ENCODE measurements at regions not wholly inside any gene's neighbourhood (a gene's known extent, or its start where the extent isn't known, plus 50 kb on each side); places are given as distances from the start of the nearest gene placed in this dataset.

GRCh38 chr2:375270-375955, 87.5 kb upstream of the ALKAL2 start:
- intact Hi-C loops (cut with micrococcal nuclease) = no loop called here
- BruUV-seq (replicated peaks) = no TSS peak
- no peak for ATAC-seq
- Histone ChIP-seq H4K20me1 (ENCODE audit: low read length) (no peaks in the 10 kb centered on the region), H3K9me2 (replicated peaks; ENCODE audit: low read length) (no peaks in the 10 kb centered on the region), H3K9me3 (ENCODE audit: low read length) (0 out of 2 replicates have a peak, but pooled peaks cover 4% of the 10 kb centered on the region), H3K4me2 (ENCODE audit: low read length) (no peak overlapping the region), H2AFZ (ENCODE audit: low read length) (no peak overlapping the region), H3F3A (ENCODE audit: low read length, unreplicated experiment) (no peaks in the 10 kb centered on the region), H3K9ac (ENCODE audit: low read length) (no peak overlapping the region), H3K27me3 (ENCODE audit: low read length) (peaks cover 46% of the 10 kb centered on the region), H3K4me3 (ENCODE audit: low read length) (no peak overlapping the region), H3K36me3 (ENCODE audit: low read depth, low read length) (no peaks in the 10 kb centered on the region), H3K27ac (ENCODE audit: low read length) (no peak overlapping the region), H3K4me1 (ENCODE audit: insufficient read depth, low read length) (no peaks in the 10 kb centered on the region), H3K79me2 (ENCODE audit: low read length) (no peaks in the 10 kb centered on the region)
- POLR2A ChIA-PET (ENCODE audit: unreplicated experiment) = no interaction called here
- TF ChIP-seq EZH2phosphoT487 (IDR thresholded peaks at IDR 0.05; ENCODE audit: borderline replicate concordance, low read length) = no peak
- TF ChIP-seq, protein P1, sequence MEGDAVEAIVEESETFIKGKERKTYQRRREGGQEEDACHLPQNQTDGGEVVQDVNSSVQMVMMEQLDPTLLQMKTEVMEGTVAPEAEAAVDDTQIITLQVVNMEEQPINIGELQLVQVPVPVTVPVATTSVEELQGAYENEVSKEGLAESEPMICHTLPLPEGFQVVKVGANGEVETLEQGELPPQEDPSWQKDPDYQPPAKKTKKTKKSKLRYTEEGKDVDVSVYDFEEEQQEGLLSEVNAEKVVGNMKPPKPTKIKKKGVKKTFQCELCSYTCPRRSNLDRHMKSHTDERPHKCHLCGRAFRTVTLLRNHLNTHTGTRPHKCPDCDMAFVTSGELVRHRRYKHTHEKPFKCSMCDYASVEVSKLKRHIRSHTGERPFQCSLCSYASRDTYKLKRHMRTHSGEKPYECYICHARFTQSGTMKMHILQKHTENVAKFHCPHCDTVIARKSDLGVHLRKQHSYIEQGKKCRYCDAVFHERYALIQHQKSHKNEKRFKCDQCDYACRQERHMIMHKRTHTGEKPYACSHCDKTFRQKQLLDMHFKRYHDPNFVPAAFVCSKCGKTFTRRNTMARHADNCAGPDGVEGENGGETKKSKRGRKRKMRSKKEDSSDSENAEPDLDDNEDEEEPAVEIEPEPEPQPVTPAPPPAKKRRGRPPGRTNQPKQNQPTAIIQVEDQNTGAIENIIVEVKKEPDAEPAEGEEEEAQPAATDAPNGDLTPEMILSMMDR (conservative IDR thresholded peaks at IDR 0.05; ENCODE audit: low read depth, low read length) = no peak
- no peak for TF ChIP-seq EZH2 (IDR thresholded peaks at IDR 0.05; ENCODE audit: low read length, unreplicated experiment)
- CTCF ChIA-PET = no interaction called here
- no peak for DNase-seq

GRCh38 chr2:368386-368785, 80.5 kb upstream of the ALKAL2 start:
- intact Hi-C loops (cut with micrococcal nuclease) = no loop called here
- ChIA-PET POLR2A (ENCODE audit: unreplicated experiment) (no interaction called here), CTCF (no interaction called here)
- Histone ChIP-seq H3K4me2 (ENCODE audit: low read length) (no peak overlapping the region), H3K79me2 (ENCODE audit: low read length) (no peaks in the 10 kb centered on the region), H2AFZ (ENCODE audit: low read length) (no peak overlapping the region), H3K27me3 (ENCODE audit: low read length) (peaks cover 81% of the 10 kb centered on the region), H3K9ac (ENCODE audit: low read length) (no peak overlapping the region), H3K36me3 (ENCODE audit: low read depth, low read length) (no peaks in the 10 kb centered on the region), H3K9me3 (ENCODE audit: low read length) (no peaks in the 10 kb centered on the region), H3F3A (ENCODE audit: low read length, unreplicated experiment) (no peaks in the 10 kb centered on the region), H3K9me2 (replicated peaks; ENCODE audit: low read length) (no peaks in the 10 kb centered on the region), H3K4me3 (ENCODE audit: low read length) (no peak overlapping the region), H3K27ac (ENCODE audit: low read length) (no peak overlapping the region), H3K4me1 (ENCODE audit: insufficient read depth, low read length) (no peaks in the 10 kb centered on the region), H4K20me1 (ENCODE audit: low read length) (no peaks in the 10 kb centered on the region)
- DNase-seq = no peak
- no peak for TF ChIP-seq EZH2phosphoT487 (IDR thresholded peaks at IDR 0.05; ENCODE audit: borderline replicate concordance, low read length)
- TF ChIP-seq, protein P1 (conservative IDR thresholded peaks at IDR 0.05; ENCODE audit: low read depth, low read length) = no peak
- TF ChIP-seq EZH2 (IDR thresholded peaks at IDR 0.05; ENCODE audit: low read length, unreplicated experiment) = no peak
- ATAC-seq = no peak
- BruUV-seq (replicated peaks) = no TSS peak

- CTCF ChIA-PET = no interaction called here
- no peaks in the 10 kb centered on the region for H3K9me2 ChIP-seq (replicated peaks; ENCODE audit: low read length)
- no peak overlapping the region for H3K9ac ChIP-seq (ENCODE audit: low read length)
- no peak overlapping the region for H3K4me2 ChIP-seq (ENCODE audit: low read length)
- no TSS peak for BruUV-seq (replicated peaks)
- H4K20me1 ChIP-seq (ENCODE audit: low read length) = no peaks in the 10 kb centered on the region
- no peaks in the 10 kb centered on the region for H3K36me3 ChIP-seq (ENCODE audit: low read depth, low read length)
- POLR2A ChIA-PET (ENCODE audit: unreplicated experiment) = no interaction called here
- no peak for TF ChIP-seq EZH2phosphoT487 (IDR thresholded peaks at IDR 0.05; ENCODE audit: borderline replicate concordance, low read length)
- TF ChIP-seq, protein P1 (conservative IDR thresholded peaks at IDR 0.05; ENCODE audit: low read depth, low read length) = no peak
- H3K4me1 ChIP-seq (ENCODE audit: insufficient read depth, low read length) = no peaks in the 10 kb centered on the region
- no peaks in the 10 kb centered on the region for H3K79me2 ChIP-seq (ENCODE audit: low read length)
- H3K27ac ChIP-seq (ENCODE audit: low read length) = no peak overlapping the region
- H3K4me3 ChIP-seq (ENCODE audit: low read length) = no peak overlapping the region
- no peaks in the 10 kb centered on the region for H3K9me3 ChIP-seq (ENCODE audit: low read length)
- peaks cover 84% of the 10 kb centered on the region for H3K27me3 ChIP-seq (ENCODE audit: low read length)
- no peak for ATAC-seq
- intact Hi-C loops (cut with micrococcal nuclease) = no loop called here
- H3F3A ChIP-seq (ENCODE audit: low read length, unreplicated experiment) = no peaks in the 10 kb centered on the region
- no peak overlapping the region for H2AFZ ChIP-seq (ENCODE audit: low read length)
- no peak for DNase-seq
Measured at GRCh38 chr2:367246-367645, 79.4 kb upstream of the ALKAL2 start.

Data from PC-3 (cell line).